GM18873 (cell line): ENCODE measurements at regions not wholly inside any gene's neighbourhood (a gene's known extent, or its start where the extent isn't known, plus 50 kb on each side); places are given as distances from the start of the nearest gene placed in this dataset.
"Not testable (repeated sequence)": the region's sequence is repeated elsewhere in the genome, so short reads cannot be mapped to it uniquely, and the experiment has no call there.

ENCODE experiments used
- ATAC-seq: cut with Tn5 transposase; IDR thresholded peaks from one replicate; pipeline ENCODE4 v1.9.1; 2021; ENCODE audit warnings: mild to moderate bottlenecking, moderate library complexity, moderate number of reproducible peaks; ENCODE audit not compliant: unreplicated experiment, low FRiP score

- ATAC-seq = not testable (repeated sequence)
These were observed 150.2 kb upstream of the MAP3K1 start for GRCh38 chr5:56665117-56665516.

- no peak for ATAC-seq
These were observed 151.3 kb upstream of the MAP3K1 start for GRCh38 chr5:56664025-56664424.

DNA sequence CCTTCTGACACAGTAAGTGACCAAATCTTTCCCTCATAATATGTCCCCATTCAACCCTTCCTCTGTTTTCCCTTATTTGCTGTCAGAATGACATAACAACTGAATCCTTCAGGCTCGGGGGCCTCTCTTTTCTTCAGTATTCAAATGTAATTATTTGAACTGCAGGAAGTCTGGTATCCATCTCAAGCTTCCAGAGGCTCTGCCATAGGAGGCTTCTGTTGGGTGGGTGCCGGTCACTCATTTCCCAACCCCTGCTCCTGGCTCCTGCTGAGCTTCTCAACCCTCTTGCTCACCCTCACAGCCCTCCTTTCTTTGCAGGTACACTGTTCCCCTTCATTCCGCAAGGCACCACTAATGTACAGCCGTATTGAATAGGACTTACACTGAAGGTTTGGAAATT lies 151.8 kb upstream of the MAP3K1 start:
- no peak for ATAC-seq

GRCh38 chr5:56662893-56663292 lies 152.5 kb upstream of the MAP3K1 start:
- no peak for ATAC-seq

- no peak for ATAC-seq
These were observed 155.4 kb upstream of the MAP3K1 start for GRCh38 chr5:56659971-56660370.

GRCh38 chr5:56658972-56659371 lies 156.4 kb upstream of the MAP3K1 start:
- ATAC-seq = no peak

DNA sequence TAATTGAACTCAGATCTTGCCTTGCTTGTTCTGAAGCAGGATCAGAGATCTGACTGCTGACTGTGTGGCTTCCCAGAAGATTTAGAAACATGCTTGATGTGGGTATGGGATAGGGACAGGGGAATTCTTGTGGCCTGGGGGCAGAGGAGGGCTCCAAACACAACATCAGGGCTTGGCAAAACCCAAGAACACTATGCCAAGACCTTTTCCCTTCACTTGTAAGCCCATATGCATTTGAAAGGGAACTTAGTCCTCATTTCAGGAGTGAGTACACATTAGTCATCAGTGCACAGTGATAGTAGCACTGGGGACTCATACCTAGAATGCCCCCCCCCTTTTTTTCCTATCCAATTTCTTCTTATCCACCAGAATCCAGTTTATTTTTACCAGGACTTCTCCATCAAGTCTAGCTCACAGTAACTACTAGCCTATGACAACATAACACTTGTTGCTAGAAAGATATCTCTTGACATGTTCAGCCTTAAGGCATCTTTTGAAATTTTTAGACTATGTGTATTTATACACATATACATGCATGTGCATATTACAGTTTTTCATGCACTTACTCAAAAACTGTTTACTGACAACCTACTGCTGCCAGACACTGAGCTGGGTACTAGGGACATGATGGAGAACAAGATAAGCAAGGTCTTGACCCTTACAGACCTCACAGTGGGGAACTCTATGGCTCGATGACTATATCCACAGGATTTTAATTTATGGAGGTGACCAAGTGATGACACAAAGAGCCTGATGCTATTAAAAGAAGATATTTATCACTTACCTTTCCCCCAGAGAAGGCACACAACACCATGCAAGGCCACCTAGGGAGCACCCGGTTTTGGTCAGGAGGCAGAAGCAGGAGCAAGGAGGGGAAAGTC lies 158.3 kb upstream of the MAP3K1 start:
- no peak for ATAC-seq

DNA sequence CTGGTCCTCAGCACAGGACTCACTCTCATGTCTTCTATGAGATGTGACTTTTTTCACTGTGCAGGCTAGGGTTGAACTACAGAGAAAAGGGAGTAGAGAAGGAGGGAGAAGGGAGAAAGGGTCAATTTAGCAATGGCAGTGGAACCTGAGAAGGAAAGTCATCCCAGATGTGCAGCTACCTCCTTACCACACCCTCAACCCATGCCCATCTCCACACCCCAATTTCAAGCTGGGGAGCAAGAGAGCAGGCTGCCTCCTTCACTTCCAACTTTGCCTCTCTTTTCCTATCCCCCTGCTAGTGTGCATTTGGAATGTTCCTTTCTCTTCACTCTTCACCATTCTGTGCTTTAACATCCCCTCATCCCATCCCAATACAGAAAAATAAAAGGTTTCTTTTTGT lies 163.5 kb upstream of the MAP3K1 start:
- ATAC-seq = no peak

DNA sequence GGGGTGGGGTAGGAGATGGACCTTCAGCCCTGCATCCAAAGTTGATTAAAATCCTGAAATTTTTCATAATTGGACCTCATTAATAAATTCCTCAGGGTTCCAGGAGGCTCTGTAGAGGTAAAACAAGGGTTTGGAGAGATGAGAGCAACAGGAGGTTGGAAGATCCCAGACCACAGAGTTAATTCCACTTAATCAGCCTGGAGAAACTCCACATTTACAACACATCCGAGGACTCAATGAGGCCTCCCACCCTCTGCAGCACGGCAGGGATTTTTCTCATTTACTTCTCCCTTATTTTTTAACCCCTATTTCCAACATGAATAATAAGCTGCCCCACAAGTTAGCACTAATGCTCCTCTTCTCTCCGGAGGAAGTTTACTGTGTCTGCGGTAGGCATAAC lies 165.0 kb upstream of the MAP3K1 start:
- no peak for ATAC-seq

- no peak for ATAC-seq
These were observed 165.8 kb upstream of the MAP3K1 start for GRCh38 chr5:56649569-56649968.

DNA sequence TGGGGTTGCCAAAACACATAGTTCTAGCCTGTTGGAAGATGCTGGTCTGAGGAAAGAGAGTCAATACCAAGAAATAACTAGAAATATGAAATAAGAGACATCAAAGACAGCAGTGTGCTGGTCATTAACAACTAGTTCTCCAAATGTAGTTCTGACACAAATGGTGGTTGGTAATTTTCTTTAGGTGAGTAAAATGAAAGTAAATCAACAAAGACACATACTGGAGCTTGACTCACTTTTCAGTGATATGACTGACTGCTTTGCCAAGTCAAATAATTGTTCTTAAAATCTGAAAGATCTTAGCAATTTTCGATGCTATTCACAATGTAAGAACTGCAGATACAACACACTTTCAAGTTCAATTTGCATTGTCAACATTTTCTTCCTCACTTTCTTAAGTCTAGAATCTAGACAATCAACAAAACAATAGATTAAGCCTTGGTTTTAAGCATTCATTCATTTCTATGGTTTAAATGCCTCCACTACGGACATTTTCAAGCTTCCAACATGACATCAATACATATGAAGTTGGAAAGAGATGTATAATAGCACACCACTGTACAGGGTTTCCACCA lies 166.8 kb upstream of the MAP3K1 start:
- ATAC-seq = no peak

DNA sequence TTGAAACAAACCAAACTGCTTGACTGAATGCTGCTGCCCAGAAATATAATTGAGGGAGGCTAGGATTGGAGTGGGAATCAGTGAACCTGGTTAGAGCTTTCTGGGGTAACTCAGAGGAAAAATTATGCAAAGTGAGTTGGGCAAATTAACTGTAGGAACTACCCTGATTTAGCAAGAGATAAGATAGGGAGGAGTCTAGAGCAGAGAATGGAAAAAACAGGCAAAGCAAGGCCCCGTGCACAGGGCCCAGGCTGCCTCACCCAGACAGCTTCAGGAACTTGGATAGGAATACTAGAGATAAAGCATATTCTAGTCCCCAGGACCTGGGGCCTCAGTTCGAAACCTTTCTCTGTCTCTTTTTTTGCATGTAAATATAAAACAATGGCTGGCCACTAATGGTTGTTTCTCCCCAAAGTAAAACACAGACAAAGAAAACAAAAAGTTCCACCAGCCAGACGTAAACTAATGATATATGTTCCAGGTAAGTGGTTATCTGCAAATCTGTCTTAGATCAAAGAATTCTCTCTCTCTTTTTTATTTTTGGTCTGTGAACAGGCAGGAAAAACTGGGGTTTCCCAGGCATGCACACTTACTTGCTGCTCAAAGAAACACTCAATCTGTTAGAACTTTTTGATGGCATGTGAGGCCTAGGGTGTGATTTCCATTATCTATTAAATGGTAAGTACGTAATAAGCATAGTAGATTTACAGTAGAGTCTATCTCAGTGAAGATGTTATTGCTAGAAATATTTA lies 168.1 kb upstream of the MAP3K1 start:
- ATAC-seq = no peak

GRCh38 chr5:56641635-56642260 lies 173.6 kb upstream of the MAP3K1 start:
- ATAC-seq = no peak

DNA sequence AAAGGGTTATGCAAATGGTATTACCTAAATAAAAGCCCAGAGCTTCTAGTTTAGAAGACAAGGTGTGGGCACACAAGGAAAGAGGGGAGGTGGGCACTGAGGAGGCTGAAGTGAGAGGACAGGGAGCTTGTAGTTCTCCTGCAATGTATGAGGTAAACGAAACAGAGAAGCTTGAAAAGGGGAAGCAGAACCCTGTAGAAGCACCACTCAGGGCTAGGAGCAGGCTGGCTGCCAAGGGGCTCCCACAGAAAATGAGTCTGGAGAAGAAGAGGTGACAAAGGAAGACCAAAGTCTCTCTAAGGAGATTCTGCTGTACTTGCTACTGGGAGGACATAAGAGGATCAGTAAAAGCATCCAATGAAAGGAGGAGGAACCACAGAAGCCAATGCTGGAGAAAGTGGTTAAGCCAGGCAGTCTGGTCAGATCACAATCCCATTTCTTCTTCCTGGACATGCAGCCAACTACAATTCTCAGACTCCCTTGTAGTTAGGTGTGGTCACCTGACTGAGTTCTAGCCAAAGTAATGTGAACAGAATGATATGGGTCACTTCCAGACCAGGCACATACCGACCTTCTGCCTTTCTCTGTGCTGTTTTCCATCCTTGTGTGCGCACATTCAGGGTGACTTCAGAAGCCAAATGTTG lies 174.5 kb upstream of the MAP3K1 start:
- no peak for ATAC-seq

- ATAC-seq = no peak
These were observed 175.9 kb upstream of the MAP3K1 start for GRCh38 chr5:56639476-56639875.

DNA sequence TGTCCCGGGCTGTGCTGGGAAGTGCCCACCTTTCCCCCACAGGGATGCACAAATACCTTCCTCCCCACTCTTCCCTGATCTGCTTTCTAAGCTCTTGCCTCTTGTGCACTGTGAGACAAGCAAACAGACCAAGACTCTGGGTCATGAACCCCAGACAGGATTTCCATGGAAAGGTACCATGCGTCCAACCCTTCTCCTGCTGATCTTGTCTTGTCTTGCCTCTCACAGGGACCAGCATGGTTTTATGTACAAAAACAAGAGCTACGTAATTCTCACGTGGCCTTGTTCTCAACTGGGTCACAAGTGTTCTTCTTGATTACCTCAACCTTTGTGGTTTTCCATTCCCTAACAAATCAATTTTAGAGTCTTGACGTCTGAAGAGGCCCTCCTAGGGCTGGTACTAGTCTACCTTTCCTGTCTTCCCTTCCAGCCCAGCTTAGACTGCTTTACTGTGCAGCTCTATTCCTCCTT lies 176.5 kb upstream of the MAP3K1 start:
- ATAC-seq = no peak

DNA sequence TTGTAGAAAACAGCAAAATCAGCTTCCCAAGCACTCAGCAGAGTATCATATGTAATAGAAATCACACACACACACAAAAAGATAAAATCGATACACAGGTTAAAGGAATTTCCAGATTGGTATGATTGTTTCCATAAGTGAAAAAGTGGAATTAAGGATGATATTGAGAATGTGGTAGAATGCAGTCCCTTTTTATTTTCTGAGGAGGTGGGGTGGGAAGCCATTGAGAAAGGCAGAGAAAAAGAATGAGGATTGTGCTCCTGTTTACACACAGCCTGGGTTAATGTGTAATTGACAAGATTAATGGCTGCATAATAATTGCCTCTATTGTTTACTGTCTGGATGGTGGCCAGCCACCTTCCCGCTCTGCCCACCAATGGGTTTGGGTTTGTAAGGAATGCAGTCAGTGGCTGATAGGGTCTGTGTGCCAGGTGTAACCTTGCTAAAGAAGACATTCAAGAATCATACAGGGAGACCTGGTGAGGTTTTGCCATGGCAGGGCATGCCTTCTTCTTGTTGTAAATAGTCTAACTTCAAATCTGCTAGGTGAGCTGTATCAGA lies 177.2 kb upstream of the MAP3K1 start:
- ATAC-seq = no peak

DNA sequence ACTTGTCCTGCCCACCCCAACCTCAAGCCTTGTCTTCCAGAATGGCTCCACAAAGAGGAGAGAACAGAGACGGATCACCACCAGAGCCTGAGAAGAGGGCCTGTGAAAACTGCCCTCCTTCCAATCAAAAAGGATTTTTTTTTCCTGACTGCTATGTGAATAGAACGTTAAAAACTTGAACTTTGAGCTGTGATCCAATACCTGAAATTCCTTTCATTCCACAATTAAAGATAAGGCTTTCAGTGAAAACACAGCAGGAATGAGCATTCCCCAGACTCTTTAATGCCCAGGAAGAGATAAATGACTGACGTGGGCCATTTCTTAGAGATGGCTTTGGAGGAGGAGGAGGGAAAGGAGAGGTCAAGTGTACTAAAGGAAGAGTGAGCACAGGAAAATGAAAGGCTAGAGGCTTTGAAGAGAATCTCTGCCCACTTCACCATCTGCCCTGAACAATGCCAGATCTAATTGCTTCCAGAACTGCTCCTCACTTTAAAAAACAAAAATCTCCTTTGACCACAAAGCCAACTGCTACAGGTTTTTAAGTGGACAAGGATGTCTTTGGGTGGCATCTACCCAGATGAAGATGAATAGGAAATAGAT lies 177.9 kb upstream of the MAP3K1 start:
- no peak for ATAC-seq

GRCh38 chr5:56633950-56634349 lies 181.4 kb upstream of the MAP3K1 start:
- ATAC-seq = no peak

- no peak for ATAC-seq
These were observed 182.4 kb upstream of the MAP3K1 start for GRCh38 chr5:56632939-56633338.
